SK-N-SH treated with all-trans-retinoic acid at 6 μM for 48 hours (cell line): ENCODE measurements at regions not wholly inside any gene's neighbourhood (a gene's known extent, or its start where the extent isn't known, plus 50 kb on each side); places are given as distances from the start of the nearest gene placed in this dataset.

Experiments used
- ATAC-seq: fragments of 200-7000 bp; cut with Tn5 transposase; 3 replicates; pipeline ENCODE4 v1.9.1; 2020; ENCODE audit warnings: mild to moderate bottlenecking, moderate library complexity
- ARNTL ChIP-seq: fragments of 450-650 bp; formaldehyde crosslinking; IDR thresholded peaks from 2 replicates; pipeline ENCODE4 v1.5.0; 2020; ENCODE audit warnings: low read depth, mild to moderate bottlenecking, moderate library complexity, borderline replicate concordance
- BACH2 ChIP-seq: fragments of 250-450 bp; sonication (Bioruptor Pico); IDR thresholded peaks from 2 replicates; pipeline ENCODE4 v1.9.0; 2021; ENCODE audit warnings: mild to moderate bottlenecking, borderline replicate concordance
- CSDC2 ChIP-seq: fragments of 250-450 bp; sonication (Bioruptor Pico); IDR thresholded peaks from 2 replicates; pipeline ENCODE4 v1.5.0; 2020; ENCODE audit warnings: mild to moderate bottlenecking, moderate library complexity
- ESRRG ChIP-seq: fragments of 250-450 bp; sonication (Bioruptor Pico); IDR thresholded peaks from 2 replicates; pipeline ENCODE4 v1.6.1; 2021; ENCODE audit warnings: mild to moderate bottlenecking
- GLIS3 ChIP-seq: fragments of 250-450 bp; sonication (Bioruptor Pico); IDR thresholded peaks from 2 replicates; pipeline ENCODE4 v1.5.0; 2020; ENCODE audit warnings: mild to moderate bottlenecking, moderate library complexity
- ISL1 ChIP-seq: fragments of 250-450 bp; sonication (Bioruptor Pico); IDR thresholded peaks from 2 replicates; pipeline ENCODE4 v2.1.2; 2022; ENCODE audit warnings: mild to moderate bottlenecking, moderate library complexity
- OSR1 ChIP-seq: fragments of 250-450 bp; sonication (Bioruptor Pico); IDR thresholded peaks from 2 replicates; pipeline ENCODE4 v1.8.0; 2022; ENCODE audit warnings: moderate library complexity, mild to moderate bottlenecking, inconsistent platforms
- PPARA ChIP-seq: fragments of 250-450 bp; sonication (Bioruptor Pico); IDR thresholded peaks from 2 replicates; pipeline ENCODE4 v1.5.0; 2020; ENCODE audit warnings: mild to moderate bottlenecking, borderline replicate concordance
- RARB ChIP-seq: fragments of 250-450 bp; sonication (Bioruptor Pico); IDR thresholded peaks from 2 replicates; pipeline ENCODE4 v1.8.0; 2021; ENCODE audit warnings: mild to moderate bottlenecking, moderate library complexity
- SNAI2 ChIP-seq: fragments of 250-450 bp; sonication (Bioruptor Pico); IDR thresholded peaks from 2 replicates; pipeline ENCODE4 v1.5.0; 2020; ENCODE audit warnings: mild to moderate bottlenecking, moderate library complexity
- TCF4 ChIP-seq: fragments of 250-450 bp; sonication (Bioruptor Pico); IDR thresholded peaks from 2 replicates; pipeline ENCODE4 v1.8.0; 2021; ENCODE audit warnings: mild to moderate bottlenecking, moderate library complexity, borderline replicate concordance
- TOX ChIP-seq: fragments of 250-450 bp; sonication (Bioruptor Pico); IDR thresholded peaks from 2 replicates; pipeline ENCODE4 v1.8.0; 2021; ENCODE audit warnings: mild to moderate bottlenecking, moderate library complexity, borderline replicate concordance
- ZC3H10 ChIP-seq: fragments of 250-450 bp; sonication (Bioruptor Pico); IDR thresholded peaks from 2 replicates; pipeline ENCODE4 v1.5.1; 2021; ENCODE audit warnings: mild to moderate bottlenecking, moderate library complexity
- ZFP3 ChIP-seq: fragments of 250-450 bp; sonication (Bioruptor Pico); IDR thresholded peaks from 2 replicates; pipeline ENCODE4 v1.5.0; 2020; ENCODE audit warnings: mild to moderate bottlenecking, moderate library complexity
- ZFP30 ChIP-seq: fragments of 450-650 bp; formaldehyde crosslinking; IDR thresholded peaks from 2 replicates; pipeline ENCODE4 v1.5.0; 2022; ENCODE audit warnings: mild to moderate bottlenecking, moderate library complexity
- ZNF70 ChIP-seq: fragments of 450-650 bp; formaldehyde crosslinking; IDR thresholded peaks from 2 replicates; pipeline ENCODE4 v1.5.0; 2020; ENCODE audit warnings: mild to moderate bottlenecking, moderate library complexity
- ZNF8 ChIP-seq: fragments of 450-650 bp; formaldehyde crosslinking; IDR thresholded peaks from 2 replicates; pipeline ENCODE4 v1.5.0; 2020; ENCODE audit warnings: mild to moderate bottlenecking, moderate library complexity
- TF ChIP-seq, protein P1 (sequence below): fragments of 250-450 bp; sonication (Bioruptor Pico); IDR thresholded peaks from 2 replicates; pipeline ENCODE4 v1.5.0; 2020; ENCODE audit warnings: mild to moderate bottlenecking, moderate library complexity
- TF ChIP-seq, protein P2 (sequence below): fragments of 250-450 bp; sonication (Bioruptor Pico); IDR thresholded peaks from 2 replicates; pipeline ENCODE4 v1.5.1; 2021; ENCODE audit warnings: mild to moderate bottlenecking, moderate library complexity
- TF ChIP-seq, protein P3 (sequence below): fragments of 250-450 bp; sonication (Bioruptor Pico); IDR thresholded peaks from 2 replicates; pipeline ENCODE4 v1.8.0; 2021; ENCODE audit warnings: low read depth, mild to moderate bottlenecking, moderate library complexity, borderline replicate concordance
- TF ChIP-seq, protein P4 (sequence below): fragments of 250-450 bp; sonication (Bioruptor Pico); IDR thresholded peaks from 2 replicates; pipeline ENCODE4 v1.5.1; 2020; ENCODE audit warnings: low read depth, mild to moderate bottlenecking, moderate library complexity
- TF ChIP-seq, protein P5 (sequence below): fragments of 250-450 bp; sonication (Bioruptor Pico); IDR thresholded peaks from 2 replicates; pipeline ENCODE4 v1.8.0; 2020; ENCODE audit warnings: mild to moderate bottlenecking, moderate library complexity, borderline replicate concordance

DNA sequence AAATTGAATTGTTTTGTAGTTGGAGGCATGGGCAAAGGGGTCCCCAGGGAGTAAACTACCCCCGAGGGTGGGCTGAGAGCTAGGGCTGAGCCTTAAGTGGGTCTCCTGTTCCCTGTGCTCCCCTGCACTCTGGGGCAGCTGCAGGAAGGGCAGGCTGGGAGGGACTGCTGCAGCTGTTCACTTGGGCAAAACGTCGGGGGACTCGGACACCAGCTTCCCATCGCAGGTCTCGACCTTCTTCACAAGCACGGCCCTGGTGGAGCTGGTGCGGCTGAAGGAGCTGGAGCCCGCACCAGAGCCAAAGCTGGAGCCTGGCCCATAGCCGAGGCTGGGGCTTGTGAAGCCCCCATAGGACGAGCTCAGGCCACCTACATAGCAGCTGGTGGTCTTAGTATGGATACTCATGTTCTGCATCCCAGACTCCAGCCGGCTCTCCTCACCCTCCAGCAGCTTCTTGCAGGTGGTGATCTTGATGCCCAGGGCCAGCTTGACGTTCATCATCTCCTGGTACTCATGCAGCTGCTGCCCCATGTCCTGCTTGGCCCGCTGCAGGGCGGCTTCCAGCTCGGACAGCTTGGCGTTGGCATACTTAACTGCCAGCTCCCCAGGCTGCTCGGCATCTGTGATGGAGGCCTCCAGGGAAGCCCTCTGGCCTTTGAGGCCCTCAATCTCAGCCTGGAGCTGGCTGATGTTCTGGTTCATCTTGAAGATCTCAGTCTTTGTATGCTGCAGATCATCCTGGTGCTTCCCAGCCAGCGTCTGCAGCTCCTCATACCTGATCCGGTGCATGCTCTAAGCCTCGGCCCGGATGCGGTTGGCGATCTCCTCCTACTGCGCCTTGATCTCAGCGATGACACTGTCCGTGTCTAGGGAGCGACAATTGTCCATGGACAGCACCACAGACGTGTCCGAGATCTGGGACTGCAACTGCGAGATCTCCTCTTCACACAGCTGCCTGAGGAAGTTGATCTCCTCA, 423.5 kb upstream of the ARPP21 start:
- ATAC-seq: no peak
- TF ChIP-seq ZFP3: no peak

DNA sequence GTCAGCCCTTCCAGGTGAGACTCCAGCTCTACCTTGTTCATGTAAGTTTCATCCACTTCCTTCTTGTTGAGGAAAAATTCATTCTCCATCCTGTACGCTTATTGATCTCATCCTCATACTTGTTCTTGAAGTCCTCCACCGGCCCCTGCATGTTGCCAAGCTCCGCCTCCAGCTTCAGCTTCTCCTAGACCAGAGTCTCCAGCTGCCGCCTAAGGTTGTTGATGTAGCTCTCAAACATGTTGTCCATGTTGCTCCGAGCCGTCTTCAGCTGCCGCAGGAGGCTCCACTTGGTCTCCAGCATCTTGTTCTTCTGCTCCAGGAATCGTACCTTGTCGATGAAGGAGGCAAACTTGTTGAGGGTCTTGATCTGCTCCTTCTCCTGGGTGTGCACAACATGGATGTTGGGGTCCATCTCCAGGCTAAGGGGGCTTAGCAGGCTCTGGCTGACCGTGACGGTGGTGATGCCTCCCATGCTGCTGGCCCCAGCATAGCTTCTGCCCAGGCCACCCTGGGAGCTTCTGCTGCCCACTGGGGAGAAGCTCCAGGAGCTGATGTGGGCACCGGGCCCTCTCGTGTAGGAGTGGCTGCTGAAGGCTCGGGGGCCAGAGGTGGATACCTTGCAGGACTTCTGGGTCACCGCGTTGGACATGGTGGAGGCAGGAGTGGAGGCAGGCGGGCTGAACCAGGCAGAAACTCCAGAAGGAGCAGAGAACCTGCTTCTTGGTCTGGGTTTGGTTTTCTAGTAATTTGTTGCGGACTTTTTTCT, 422.6 kb upstream of the ARPP21 start:
- TF ChIP-seq ZNF70: no peak
- TF ChIP-seq, protein P1, sequence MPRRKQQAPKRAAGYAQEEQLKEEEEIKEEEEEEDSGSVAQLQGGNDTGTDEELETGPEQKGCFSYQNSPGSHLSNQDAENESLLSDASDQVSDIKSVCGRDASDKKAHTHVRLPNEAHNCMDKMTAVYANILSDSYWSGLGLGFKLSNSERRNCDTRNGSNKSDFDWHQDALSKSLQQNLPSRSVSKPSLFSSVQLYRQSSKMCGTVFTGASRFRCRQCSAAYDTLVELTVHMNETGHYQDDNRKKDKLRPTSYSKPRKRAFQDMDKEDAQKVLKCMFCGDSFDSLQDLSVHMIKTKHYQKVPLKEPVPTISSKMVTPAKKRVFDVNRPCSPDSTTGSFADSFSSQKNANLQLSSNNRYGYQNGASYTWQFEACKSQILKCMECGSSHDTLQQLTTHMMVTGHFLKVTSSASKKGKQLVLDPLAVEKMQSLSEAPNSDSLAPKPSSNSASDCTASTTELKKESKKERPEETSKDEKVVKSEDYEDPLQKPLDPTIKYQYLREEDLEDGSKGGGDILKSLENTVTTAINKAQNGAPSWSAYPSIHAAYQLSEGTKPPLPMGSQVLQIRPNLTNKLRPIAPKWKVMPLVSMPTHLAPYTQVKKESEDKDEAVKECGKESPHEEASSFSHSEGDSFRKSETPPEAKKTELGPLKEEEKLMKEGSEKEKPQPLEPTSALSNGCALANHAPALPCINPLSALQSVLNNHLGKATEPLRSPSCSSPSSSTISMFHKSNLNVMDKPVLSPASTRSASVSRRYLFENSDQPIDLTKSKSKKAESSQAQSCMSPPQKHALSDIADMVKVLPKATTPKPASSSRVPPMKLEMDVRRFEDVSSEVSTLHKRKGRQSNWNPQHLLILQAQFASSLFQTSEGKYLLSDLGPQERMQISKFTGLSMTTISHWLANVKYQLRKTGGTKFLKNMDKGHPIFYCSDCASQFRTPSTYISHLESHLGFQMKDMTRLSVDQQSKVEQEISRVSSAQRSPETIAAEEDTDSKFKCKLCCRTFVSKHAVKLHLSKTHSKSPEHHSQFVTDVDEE (CRISPR knock-in tag): no peak
- TF ChIP-seq ZC3H10 (CRISPR knock-in tag): no peak
- no peak for TF ChIP-seq RARB (CRISPR knock-in tag)
- TF ChIP-seq ISL1 (CRISPR knock-in tag): no peak
- TF ChIP-seq, protein P2, sequence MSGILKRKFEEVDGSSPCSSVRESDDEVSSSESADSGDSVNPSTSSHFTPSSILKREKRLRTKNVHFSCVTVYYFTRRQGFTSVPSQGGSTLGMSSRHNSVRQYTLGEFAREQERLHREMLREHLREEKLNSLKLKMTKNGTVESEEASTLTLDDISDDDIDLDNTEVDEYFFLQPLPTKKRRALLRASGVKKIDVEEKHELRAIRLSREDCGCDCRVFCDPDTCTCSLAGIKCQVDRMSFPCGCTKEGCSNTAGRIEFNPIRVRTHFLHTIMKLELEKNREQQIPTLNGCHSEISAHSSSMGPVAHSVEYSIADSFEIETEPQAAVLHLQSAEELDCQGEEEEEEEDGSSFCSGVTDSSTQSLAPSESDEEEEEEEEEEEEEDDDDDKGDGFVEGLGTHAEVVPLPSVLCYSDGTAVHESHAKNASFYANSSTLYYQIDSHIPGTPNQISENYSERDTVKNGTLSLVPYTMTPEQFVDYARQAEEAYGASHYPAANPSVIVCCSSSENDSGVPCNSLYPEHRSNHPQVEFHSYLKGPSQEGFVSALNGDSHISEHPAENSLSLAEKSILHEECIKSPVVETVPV (CRISPR knock-in tag): no peak
- TF ChIP-seq, protein P3, sequence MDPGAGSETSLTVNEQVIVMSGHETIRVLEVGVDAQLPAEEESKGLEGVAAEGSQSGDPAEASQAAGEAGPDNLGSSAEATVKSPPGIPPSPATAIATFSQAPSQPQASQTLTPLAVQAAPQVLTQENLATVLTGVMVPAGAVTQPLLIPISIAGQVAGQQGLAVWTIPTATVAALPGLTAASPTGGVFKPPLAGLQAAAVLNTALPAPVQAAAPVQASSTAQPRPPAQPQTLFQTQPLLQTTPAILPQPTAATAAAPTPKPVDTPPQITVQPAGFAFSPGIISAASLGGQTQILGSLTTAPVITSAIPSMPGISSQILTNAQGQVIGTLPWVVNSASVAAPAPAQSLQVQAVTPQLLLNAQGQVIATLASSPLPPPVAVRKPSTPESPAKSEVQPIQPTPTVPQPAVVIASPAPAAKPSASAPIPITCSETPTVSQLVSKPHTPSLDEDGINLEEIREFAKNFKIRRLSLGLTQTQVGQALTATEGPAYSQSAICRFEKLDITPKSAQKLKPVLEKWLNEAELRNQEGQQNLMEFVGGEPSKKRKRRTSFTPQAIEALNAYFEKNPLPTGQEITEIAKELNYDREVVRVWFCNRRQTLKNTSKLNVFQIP: no peak
- TF ChIP-seq ARNTL: no peak
- TF ChIP-seq ZNF8 (CRISPR knock-in tag): no peak
- TF ChIP-seq, protein P4, sequence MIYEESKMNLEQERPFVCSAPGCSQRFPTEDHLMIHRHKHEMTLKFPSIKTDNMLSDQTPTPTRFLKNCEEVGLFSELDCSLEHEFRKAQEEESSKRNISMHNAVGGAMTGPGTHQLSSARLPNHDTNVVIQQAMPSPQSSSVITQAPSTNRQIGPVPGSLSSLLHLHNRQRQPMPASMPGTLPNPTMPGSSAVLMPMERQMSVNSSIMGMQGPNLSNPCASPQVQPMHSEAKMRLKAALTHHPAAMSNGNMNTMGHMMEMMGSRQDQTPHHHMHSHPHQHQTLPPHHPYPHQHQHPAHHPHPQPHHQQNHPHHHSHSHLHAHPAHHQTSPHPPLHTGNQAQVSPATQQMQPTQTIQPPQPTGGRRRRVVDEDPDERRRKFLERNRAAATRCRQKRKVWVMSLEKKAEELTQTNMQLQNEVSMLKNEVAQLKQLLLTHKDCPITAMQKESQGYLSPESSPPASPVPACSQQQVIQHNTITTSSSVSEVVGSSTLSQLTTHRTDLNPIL: no peak
- TF ChIP-seq ESRRG (CRISPR knock-in tag): no peak
- TF ChIP-seq GLIS3 (CRISPR knock-in tag): no peak
- no peak for TF ChIP-seq TCF4 (CRISPR knock-in tag)
- no peak for TF ChIP-seq TOX
- no peak for ATAC-seq

DNA sequence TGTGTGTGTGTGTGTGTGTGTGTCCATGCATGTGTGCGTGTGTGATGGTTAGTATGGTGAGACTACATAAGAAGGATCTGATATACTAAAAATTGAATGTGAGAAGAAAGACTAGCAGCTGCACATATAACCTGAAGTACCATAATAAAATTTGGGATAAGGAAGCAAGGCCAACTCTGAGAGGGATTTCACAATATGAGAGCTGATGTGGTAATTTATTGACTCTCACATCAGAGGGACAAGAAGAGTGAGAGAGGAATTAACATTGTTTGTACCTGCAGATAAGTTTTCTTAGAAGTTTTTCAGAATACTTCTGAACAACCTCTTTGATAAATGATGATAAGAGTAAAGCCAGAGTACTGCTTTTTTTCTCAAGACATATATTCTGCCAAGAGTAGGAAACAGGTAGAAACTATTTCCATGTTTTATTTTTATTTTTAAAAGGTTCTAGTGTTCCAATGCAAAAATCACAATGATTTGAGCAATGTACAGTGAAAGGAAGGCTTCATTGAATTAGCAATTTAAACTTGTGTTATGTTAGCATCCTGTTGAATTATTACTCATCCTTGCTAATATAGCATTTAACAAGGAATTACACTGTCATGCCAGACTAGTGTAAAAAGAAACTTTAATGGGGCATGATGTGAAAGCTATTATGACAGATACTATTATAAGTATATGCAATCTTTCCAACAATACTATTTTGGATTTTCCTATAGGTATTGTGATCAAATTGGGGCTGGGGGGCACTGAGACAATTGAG, 415.5 kb upstream of the ARPP21 start:
- no peak for ATAC-seq
- TF ChIP-seq OSR1 (CRISPR knock-in tag): no peak
- TF ChIP-seq PPARA: no peak
- no peak for TF ChIP-seq ZNF70
- no peak for TF ChIP-seq SNAI2
- no peak for TF ChIP-seq CSDC2 (CRISPR knock-in tag)
- TF ChIP-seq TCF4 (CRISPR knock-in tag): no peak
- TF ChIP-seq, protein P5, sequence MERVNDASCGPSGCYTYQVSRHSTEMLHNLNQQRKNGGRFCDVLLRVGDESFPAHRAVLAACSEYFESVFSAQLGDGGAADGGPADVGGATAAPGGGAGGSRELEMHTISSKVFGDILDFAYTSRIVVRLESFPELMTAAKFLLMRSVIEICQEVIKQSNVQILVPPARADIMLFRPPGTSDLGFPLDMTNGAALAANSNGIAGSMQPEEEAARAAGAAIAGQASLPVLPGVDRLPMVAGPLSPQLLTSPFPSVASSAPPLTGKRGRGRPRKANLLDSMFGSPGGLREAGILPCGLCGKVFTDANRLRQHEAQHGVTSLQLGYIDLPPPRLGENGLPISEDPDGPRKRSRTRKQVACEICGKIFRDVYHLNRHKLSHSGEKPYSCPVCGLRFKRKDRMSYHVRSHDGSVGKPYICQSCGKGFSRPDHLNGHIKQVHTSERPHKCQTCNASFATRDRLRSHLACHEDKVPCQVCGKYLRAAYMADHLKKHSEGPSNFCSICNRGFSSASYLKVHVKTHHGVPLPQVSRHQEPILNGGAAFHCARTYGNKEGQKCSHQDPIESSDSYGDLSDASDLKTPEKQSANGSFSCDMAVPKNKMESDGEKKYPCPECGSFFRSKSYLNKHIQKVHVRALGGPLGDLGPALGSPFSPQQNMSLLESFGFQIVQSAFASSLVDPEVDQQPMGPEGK (CRISPR knock-in tag): no peak
- TF ChIP-seq ESRRG (CRISPR knock-in tag): no peak
- no peak for TF ChIP-seq BACH2 (CRISPR knock-in tag)
- TF ChIP-seq, protein P1 (CRISPR knock-in tag): no peak
- TF ChIP-seq, protein P4: no peak
- TF ChIP-seq ARNTL: no peak
- TF ChIP-seq ISL1 (CRISPR knock-in tag): no peak
- no peak for TF ChIP-seq ZFP30 (CRISPR knock-in tag)
- TF ChIP-seq ZNF8 (CRISPR knock-in tag): no peak
